Esophagus (tissue), 2 donors: ENCODE measurements at regions not wholly inside any gene's neighbourhood (a gene's known extent, or its start where the extent isn't known, plus 50 kb on each side); places are given as distances from the start of the nearest gene placed in this dataset.

ENCODE experiments used
- H3K27ac ChIP-seq, 2 donors: one replicate each; pipeline ENCODE4 v1.5.1; 2013; ENCODE audit warnings: low read depth in 2 of 2, mild to moderate bottlenecking in 2 of 2, inconsistent platforms in 1 of 2, low read length in 1 of 2, moderate library complexity in 1 of 2
- H3K27me3 ChIP-seq, 2 donors: one replicate each; pipeline ENCODE4 v1.6.1; 2013; ENCODE audit warnings: low read length in 2 of 2, control low read depth in 1 of 2, mild to moderate bottlenecking in 1 of 2; ENCODE audit not compliant: insufficient read depth in 2 of 2, control insufficient read depth in 1 of 2
- H3K36me3 ChIP-seq, 2 donors: one replicate each; pipeline ENCODE4 v1.6.1; 2013; ENCODE audit warnings: low read length in 1 of 2; ENCODE audit not compliant: control insufficient read depth in 2 of 2, insufficient read depth in 2 of 2
- H3K4me1 ChIP-seq, 2 donors: one replicate each; pipeline ENCODE4 v1.6.1; 2013; ENCODE audit warnings: low read length in 1 of 2; ENCODE audit not compliant: control insufficient read depth in 2 of 2, insufficient read depth in 2 of 2
- H3K4me3 ChIP-seq, 2 donors: one replicate each; pipeline ENCODE4 v1.5.1; 2013; ENCODE audit warnings: low read length in 2 of 2, mild to moderate bottlenecking in 2 of 2, low read depth in 1 of 2, moderate library complexity in 1 of 2
- H3K9me3 ChIP-seq, 2 donors: one replicate each; pipeline ENCODE4 v1.6.1; 2013; ENCODE audit warnings: mild to moderate bottlenecking in 2 of 2, low read depth in 1 of 2, low read length in 1 of 2, moderate library complexity in 1 of 2; ENCODE audit not compliant: control insufficient read depth in 2 of 2, insufficient read depth in 1 of 2
- WGBS, 2 donors: extraction: QIAGEN DNeasy Blood & Tissue Kit; methylation state at CpG; one replicate each; pipeline ENCODE4 v1.1.7; 2013; 5-methylcytosine and 5-hydroxymethylcytosine counted together
- donor health status: healthy with polysubstance abuse.
- donor health status: Bipolar disorder and iron deficiency.

- Histone ChIP-seq H3K9me3 (no peaks in the 10 kb centered on the region), H3K4me1 (no peaks in the 10 kb centered on the region), H3K4me3 (no peak overlapping the region), H3K27me3 (peaks cover 0 to 3% of the 10 kb centered on the region in 2 donors), H3K27ac (no peak overlapping the region), H3K36me3 (no peaks in the 10 kb centered on the region)
- 56 to 63% methylated on average over 5 of the region's 5 CpGs for WGBS, 2 donors
These were observed 247.6 kb upstream of the PBX1 start for GRCh38 chr1:164311377-164311776.

GRCh38 chr1:164320790-164321731 lies 237.9 kb upstream of the PBX1 start:
- H3K4me1 ChIP-seq: no peaks in the 10 kb centered on the region
- H3K9me3 ChIP-seq: no peaks in the 10 kb centered on the region
- H3K36me3 ChIP-seq: no peaks in the 10 kb centered on the region
- WGBS, 2 donors: 5 to 6% methylated on average over 56 of the region's 56 CpGs
- H3K27me3 ChIP-seq: no peaks in the 10 kb centered on the region
- peak overlapping the region; percentile 33 to 57 for H3K4me3 ChIP-seq
- no peak overlapping the region for H3K27ac ChIP-seq

GRCh38 chr1:164325786-164326185 lies 233.2 kb upstream of the PBX1 start:
- 88 to 91% methylated on average over 6 of the region's 6 CpGs for WGBS, 2 donors
- H3K9me3 ChIP-seq: no peaks in the 10 kb centered on the region
- no peaks in the 10 kb centered on the region for H3K27me3 ChIP-seq
- no peak overlapping the region for H3K27ac ChIP-seq
- no peaks in the 10 kb centered on the region for H3K36me3 ChIP-seq
- no peak overlapping the region for H3K4me3 ChIP-seq
- H3K4me1 ChIP-seq: no peaks in the 10 kb centered on the region

- Histone ChIP-seq H3K27me3 (no peaks in the 10 kb centered on the region), H3K27ac (no peak overlapping the region)
- WGBS, 2 donors: 88 to 90% methylated on average over 5 of the region's 5 CpGs
These were observed 225.6 kb upstream of the PBX1 start for GRCh38 chr1:164333387-164333786.

GRCh38 chr1:164337394-164337793 lies 221.6 kb upstream of the PBX1 start:
- 26 to 45% methylated on average over 2 of the region's 2 CpGs for WGBS, 2 donors
- no peaks in the 10 kb centered on the region for H3K27me3 ChIP-seq
- H3K36me3 ChIP-seq: no peaks in the 10 kb centered on the region
- H3K27ac ChIP-seq: no peak overlapping the region
- H3K9me3 ChIP-seq: no peaks in the 10 kb centered on the region
- H3K4me1 ChIP-seq: no peaks in the 10 kb centered on the region
- H3K4me3 ChIP-seq: no peak overlapping the region

More at GRCh38 chr1:164333387-164333786, 225.6 kb upstream of the PBX1 start:
- no peaks in the 10 kb centered on the region for H3K4me1 ChIP-seq
- no peak overlapping the region for H3K4me3 ChIP-seq
- no peaks in the 10 kb centered on the region for H3K36me3 ChIP-seq
- no peaks in the 10 kb centered on the region for H3K9me3 ChIP-seq

GRCh38 chr1:164337885-164338284 lies 221.1 kb upstream of the PBX1 start:
- no peak overlapping the region for H3K27ac ChIP-seq
- H3K4me3 ChIP-seq: no peak overlapping the region
- no peaks in the 10 kb centered on the region for H3K9me3 ChIP-seq
- no peaks in the 10 kb centered on the region for H3K36me3 ChIP-seq
- WGBS, 2 donors: 81 to 88% methylated on average over 1 of the region's 1 CpG
- H3K4me1 ChIP-seq: no peaks in the 10 kb centered on the region
- H3K27me3 ChIP-seq: no peaks in the 10 kb centered on the region

GRCh38 chr1:164343189-164343588 lies 215.8 kb upstream of the PBX1 start:
- Histone ChIP-seq H3K36me3 (no peaks in the 10 kb centered on the region), H3K27me3 (no peaks in the 10 kb centered on the region), H3K9me3 (no peaks in the 10 kb centered on the region), H3K27ac (no peak overlapping the region), H3K4me1 (no peaks in the 10 kb centered on the region), H3K4me3 (no peak overlapping the region)
- WGBS, 2 donors: 90 to 91% methylated on average over 2 of the region's 2 CpGs

GRCh38 chr1:164347980-164348379 lies 211.0 kb upstream of the PBX1 start:
- no peak overlapping the region for H3K27ac ChIP-seq
- no peaks in the 10 kb centered on the region for H3K27me3 ChIP-seq
- H3K4me1 ChIP-seq: no peaks in the 10 kb centered on the region
- 95 to 100% methylated on average over 2 of the region's 2 CpGs for WGBS, 2 donors
- no peaks in the 10 kb centered on the region for H3K36me3 ChIP-seq
- no peak overlapping the region for H3K4me3 ChIP-seq
- H3K9me3 ChIP-seq: no peaks in the 10 kb centered on the region

- no peaks in the 10 kb centered on the region for H3K27me3 ChIP-seq
- no peaks in the 10 kb centered on the region for H3K36me3 ChIP-seq
- no peak overlapping the region for H3K4me3 ChIP-seq
- H3K9me3 ChIP-seq: no peaks in the 10 kb centered on the region
- H3K4me1 ChIP-seq: no peaks in the 10 kb centered on the region
- H3K27ac ChIP-seq: no peak overlapping the region
- 95 to 96% methylated on average over 11 of the region's 11 CpGs for WGBS, 2 donors
These were observed 202.5 kb upstream of the PBX1 start for GRCh38 chr1:164356511-164356910.

- Histone ChIP-seq H3K27me3 (no peaks in the 10 kb centered on the region), H3K27ac (no peak overlapping the region), H3K9me3 (no peaks in the 10 kb centered on the region), H3K4me3 (no peak overlapping the region), H3K4me1 (no peaks in the 10 kb centered on the region), H3K36me3 (no peaks in the 10 kb centered on the region)
- WGBS, 2 donors: 67 to 82% methylated on average over 1 of the region's 1 CpG
These were observed 198.7 kb upstream of the PBX1 start for GRCh38 chr1:164360265-164360664.
